ENCODE measurements at regions not wholly inside any gene's neighbourhood (a gene's known extent, or its start where the extent isn't known, plus 50 kb on each side); places are given as distances from the start of the nearest gene placed in this dataset.
A peak's percentile ranks its signal among the peaks of the same experiment; 100 is the strongest.

DNA sequence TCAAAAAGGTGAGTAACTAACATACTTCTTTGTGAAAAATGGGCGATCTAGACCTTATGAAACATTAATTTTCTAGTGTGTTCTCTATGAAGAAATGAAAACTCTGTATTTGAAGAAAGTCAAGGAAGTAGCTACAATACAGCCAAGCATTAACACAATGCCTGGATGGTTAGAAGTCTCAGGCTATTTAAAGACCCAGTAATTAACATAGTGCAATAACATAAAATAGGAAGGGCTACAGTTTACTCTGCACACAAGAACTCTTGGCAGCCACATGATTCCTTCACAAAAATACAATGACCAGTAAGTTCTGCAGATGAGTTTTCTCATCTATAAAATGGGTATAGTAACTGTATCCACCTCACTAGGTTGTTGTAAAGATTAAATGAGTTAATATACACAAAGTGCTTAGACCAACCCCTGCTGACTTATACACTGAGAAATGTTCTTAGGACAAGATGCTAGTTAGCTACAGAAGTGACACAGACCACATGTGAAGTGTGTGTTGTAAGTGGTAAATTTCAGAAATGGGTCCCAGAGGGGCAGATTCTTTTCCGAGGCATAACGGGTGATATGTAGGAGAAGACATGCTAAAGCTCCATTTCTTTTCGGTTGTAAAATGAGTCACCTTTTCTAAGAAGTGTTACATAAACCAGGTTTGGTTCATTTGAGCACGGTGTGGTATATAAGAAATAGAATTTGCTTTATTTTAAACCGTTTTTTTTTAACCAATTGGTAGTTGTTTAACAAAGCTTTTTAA, 61.8 kb downstream of the CXCR4 start (continued):
- TF ChIP-seq, protein P1, sequence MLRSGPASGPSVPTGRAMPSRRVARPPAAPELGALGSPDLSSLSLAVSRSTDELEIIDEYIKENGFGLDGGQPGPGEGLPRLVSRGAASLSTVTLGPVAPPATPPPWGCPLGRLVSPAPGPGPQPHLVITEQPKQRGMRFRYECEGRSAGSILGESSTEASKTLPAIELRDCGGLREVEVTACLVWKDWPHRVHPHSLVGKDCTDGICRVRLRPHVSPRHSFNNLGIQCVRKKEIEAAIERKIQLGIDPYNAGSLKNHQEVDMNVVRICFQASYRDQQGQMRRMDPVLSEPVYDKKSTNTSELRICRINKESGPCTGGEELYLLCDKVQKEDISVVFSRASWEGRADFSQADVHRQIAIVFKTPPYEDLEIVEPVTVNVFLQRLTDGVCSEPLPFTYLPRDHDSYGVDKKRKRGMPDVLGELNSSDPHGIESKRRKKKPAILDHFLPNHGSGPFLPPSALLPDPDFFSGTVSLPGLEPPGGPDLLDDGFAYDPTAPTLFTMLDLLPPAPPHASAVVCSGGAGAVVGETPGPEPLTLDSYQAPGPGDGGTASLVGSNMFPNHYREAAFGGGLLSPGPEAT (IDR thresholded peaks at IDR 0.05; ENCODE audit: low read depth) = peak; percentile 11; the same call in 1 of the 2 replicates
- no peak for TF ChIP-seq HDAC2 (IDR thresholded peaks at IDR 0.05)
- no peak for TF ChIP-seq KAT2A (conservative IDR thresholded peaks at IDR 0.05; ENCODE audit: control insufficient read depth, low read depth, low read length)
- no peak for TF ChIP-seq SIX5 (IDR thresholded peaks at IDR 0.05; ENCODE audit: low read depth, low read length, severe bottlenecking)
- TF ChIP-seq BACH1 (IDR thresholded peaks at IDR 0.05; ENCODE audit: borderline replicate concordance) = peak; percentile 40; the same call in 1 of the 2 replicates
- TF ChIP-seq NFIC (IDR thresholded peaks at IDR 0.05; ENCODE audit: low read depth, low read length) = peak; percentile 63; the same call in 1 of the 2 replicates
- no peak for TF ChIP-seq MEF2A (IDR thresholded peaks at IDR 0.05; ENCODE audit: insufficient read depth, low read depth, low read length)
- TF ChIP-seq NR2C1 (IDR thresholded peaks at IDR 0.05) = no peak
- TF ChIP-seq FOXM1 (IDR thresholded peaks at IDR 0.05; ENCODE audit: low read depth, low read length) = peak; percentile 77; the same call in 1 of the 2 replicates
- TF ChIP-seq SMC3 (IDR thresholded peaks at IDR 0.05; ENCODE audit: borderline replicate concordance, low read length) = no peak
- no peak for TF ChIP-seq NFYA (IDR thresholded peaks at IDR 0.05; ENCODE audit: borderline replicate concordance, low read depth, low read length)
- peak; percentile 78 for TF ChIP-seq ATF7 (IDR thresholded peaks at IDR 0.05; ENCODE audit: low read depth)
- TF ChIP-seq, protein P2, sequence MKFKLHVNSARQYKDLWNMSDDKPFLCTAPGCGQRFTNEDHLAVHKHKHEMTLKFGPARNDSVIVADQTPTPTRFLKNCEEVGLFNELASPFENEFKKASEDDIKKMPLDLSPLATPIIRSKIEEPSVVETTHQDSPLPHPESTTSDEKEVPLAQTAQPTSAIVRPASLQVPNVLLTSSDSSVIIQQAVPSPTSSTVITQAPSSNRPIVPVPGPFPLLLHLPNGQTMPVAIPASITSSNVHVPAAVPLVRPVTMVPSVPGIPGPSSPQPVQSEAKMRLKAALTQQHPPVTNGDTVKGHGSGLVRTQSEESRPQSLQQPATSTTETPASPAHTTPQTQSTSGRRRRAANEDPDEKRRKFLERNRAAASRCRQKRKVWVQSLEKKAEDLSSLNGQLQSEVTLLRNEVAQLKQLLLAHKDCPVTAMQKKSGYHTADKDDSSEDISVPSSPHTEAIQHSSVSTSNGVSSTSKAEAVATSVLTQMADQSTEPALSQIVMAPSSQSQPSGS (IDR thresholded peaks at IDR 0.05; ENCODE audit: low read length) = peak; percentile 70; the same call in 1 of the 2 replicates
- no peak for TF ChIP-seq ZZZ3 (IDR thresholded peaks at IDR 0.05; ENCODE audit: control insufficient read depth, insufficient read length, low read depth)
- TF ChIP-seq, protein P3, sequence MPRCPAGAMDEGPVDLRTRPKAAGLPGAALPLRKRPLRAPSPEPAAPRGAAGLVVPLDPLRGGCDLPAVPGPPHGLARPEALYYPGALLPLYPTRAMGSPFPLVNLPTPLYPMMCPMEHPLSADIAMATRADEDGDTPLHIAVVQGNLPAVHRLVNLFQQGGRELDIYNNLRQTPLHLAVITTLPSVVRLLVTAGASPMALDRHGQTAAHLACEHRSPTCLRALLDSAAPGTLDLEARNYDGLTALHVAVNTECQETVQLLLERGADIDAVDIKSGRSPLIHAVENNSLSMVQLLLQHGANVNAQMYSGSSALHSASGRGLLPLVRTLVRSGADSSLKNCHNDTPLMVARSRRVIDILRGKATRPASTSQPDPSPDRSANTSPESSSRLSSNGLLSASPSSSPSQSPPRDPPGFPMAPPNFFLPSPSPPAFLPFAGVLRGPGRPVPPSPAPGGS (IDR thresholded peaks at IDR 0.05; ENCODE audit: borderline replicate concordance, insufficient read depth, low read depth, low read length, poor library complexity, severe bottlenecking) = peak; percentile 82
- TF ChIP-seq TAF1 (IDR thresholded peaks at IDR 0.05; ENCODE audit: borderline replicate concordance, low read depth, low read length) = no peak
- peak; percentile 84 for TF ChIP-seq MTA2 (IDR thresholded peaks at IDR 0.05; ENCODE audit: low read depth)
- TF ChIP-seq, protein P4, sequence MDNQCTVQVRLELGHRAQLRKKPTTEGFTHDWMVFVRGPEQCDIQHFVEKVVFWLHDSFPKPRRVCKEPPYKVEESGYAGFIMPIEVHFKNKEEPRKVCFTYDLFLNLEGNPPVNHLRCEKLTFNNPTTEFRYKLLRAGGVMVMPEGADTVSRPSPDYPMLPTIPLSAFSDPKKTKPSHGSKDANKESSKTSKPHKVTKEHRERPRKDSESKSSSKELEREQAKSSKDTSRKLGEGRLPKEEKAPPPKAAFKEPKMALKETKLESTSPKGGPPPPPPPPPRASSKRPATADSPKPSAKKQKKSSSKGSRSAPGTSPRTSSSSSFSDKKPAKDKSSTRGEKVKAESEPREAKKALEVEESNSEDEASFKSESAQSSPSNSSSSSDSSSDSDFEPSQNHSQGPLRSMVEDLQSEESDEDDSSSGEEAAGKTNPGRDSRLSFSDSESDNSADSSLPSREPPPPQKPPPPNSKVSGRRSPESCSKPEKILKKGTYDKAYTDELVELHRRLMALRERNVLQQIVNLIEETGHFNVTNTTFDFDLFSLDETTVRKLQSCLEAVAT (IDR thresholded peaks at IDR 0.05) = no peak
- no peak for TF ChIP-seq BRCA1 (IDR thresholded peaks at IDR 0.05; ENCODE audit: low read depth, low read length)
- TF ChIP-seq, protein P5, sequence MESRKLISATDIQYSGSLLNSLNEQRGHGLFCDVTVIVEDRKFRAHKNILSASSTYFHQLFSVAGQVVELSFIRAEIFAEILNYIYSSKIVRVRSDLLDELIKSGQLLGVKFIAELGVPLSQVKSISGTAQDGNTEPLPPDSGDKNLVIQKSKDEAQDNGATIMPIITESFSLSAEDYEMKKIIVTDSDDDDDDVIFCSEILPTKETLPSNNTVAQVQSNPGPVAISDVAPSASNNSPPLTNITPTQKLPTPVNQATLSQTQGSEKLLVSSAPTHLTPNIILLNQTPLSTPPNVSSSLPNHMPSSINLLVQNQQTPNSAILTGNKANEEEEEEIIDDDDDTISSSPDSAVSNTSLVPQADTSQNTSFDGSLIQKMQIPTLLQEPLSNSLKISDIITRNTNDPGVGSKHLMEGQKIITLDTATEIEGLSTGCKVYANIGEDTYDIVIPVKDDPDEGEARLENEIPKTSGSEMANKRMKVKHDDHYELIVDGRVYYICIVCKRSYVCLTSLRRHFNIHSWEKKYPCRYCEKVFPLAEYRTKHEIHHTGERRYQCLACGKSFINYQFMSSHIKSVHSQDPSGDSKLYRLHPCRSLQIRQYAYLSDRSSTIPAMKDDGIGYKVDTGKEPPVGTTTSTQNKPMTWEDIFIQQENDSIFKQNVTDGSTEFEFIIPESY (IDR thresholded peaks at IDR 0.05) = no peak
- TF ChIP-seq, protein P6, sequence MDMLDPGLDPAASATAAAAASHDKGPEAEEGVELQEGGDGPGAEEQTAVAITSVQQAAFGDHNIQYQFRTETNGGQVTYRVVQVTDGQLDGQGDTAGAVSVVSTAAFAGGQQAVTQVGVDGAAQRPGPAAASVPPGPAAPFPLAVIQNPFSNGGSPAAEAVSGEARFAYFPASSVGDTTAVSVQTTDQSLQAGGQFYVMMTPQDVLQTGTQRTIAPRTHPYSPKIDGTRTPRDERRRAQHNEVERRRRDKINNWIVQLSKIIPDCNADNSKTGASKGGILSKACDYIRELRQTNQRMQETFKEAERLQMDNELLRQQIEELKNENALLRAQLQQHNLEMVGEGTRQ (IDR thresholded peaks at IDR 0.05; ENCODE audit: borderline replicate concordance, low read depth, low read length) = no peak
- TF ChIP-seq RBBP5 (conservative IDR thresholded peaks at IDR 0.05) = no peak
